ENCODE measurements at regions not wholly inside any gene's neighbourhood (a gene's known extent, or its start where the extent isn't known, plus 50 kb on each side); places are given as distances from the start of the nearest gene placed in this dataset.

- H4K20me1 ChIP-seq (ENCODE audit: insufficient read depth) = no peaks in the 10 kb centered on the region
- DNase-seq (ENCODE audit: low read depth, low spot score) (no peak), ATAC-seq (no peak)
- no peak overlapping the region for H3K27ac ChIP-seq (ENCODE audit: low read depth, low read length)
- no peaks in the 10 kb centered on the region for H3K36me3 ChIP-seq (ENCODE audit: control insufficient read depth in 1 of 2, insufficient read depth in 2 of 2, low read length in 2 of 2)
- ChIA-PET CTCF (no interaction called here), POLR2A (no interaction called here), RAD21 (ENCODE audit: low non-redundant PET in 1 of 2, low total read pairs in 2 of 2, uncharacterized antibody in 2 of 2, unreplicated experiment in 2 of 2) (no interaction called here)
- intact Hi-C loops (cut with micrococcal nuclease) = no loop called here
- H3K27me3 ChIP-seq (ENCODE audit: insufficient read depth, low read length) = no peaks in the 10 kb centered on the region
- H2AFZ ChIP-seq (ENCODE audit: low read depth, low read length, poor library complexity, severe bottlenecking) = no peak overlapping the region
- no peak overlapping the region for H3K9ac ChIP-seq (ENCODE audit: low read length)
- H3K4me2 ChIP-seq (ENCODE audit: low read length) = no peak overlapping the region
- no peak overlapping the region for H3K4me3 ChIP-seq (replicated peaks in 1 of 2; ENCODE audit: low read depth in 1 of 2, low read length in 2 of 2)
- no peaks in the 10 kb centered on the region for H3K9me3 ChIP-seq (ENCODE audit: control insufficient read depth in 1 of 2, insufficient read depth in 1 of 2, low read depth in 1 of 2, low read length in 2 of 2)
- BruUV-seq (replicated peaks) = no TSS peak
- H3K79me2 ChIP-seq (ENCODE audit: insufficient read depth, low read length) = no peaks in the 10 kb centered on the region
- no peaks in the 10 kb centered on the region for H3K4me1 ChIP-seq (ENCODE audit: control insufficient read depth in 1 of 2, insufficient read depth in 2 of 2, low read length in 2 of 2)
- no peaks in the 10 kb centered on the region for H3K9me2 ChIP-seq (ENCODE audit: insufficient read depth)
- TF ChIP-seq ELF1 (IDR thresholded peaks at IDR 0.05; ENCODE audit: borderline replicate concordance, low read depth) (no peak), REST (IDR thresholded peaks at IDR 0.05; ENCODE audit: low read depth) (no peak), CTCF (IDR thresholded peaks at IDR 0.05 in 2 of 3, conservative IDR thresholded peaks at IDR 0.05 in 1 of 3; ENCODE audit: borderline replicate concordance in 1 of 3, insufficient read depth in 1 of 3, low read depth in 2 of 3, low read length in 2 of 3) (no peak), SRF (IDR thresholded peaks at IDR 0.05; ENCODE audit: low read depth) (no peak), ZNF274 (IDR thresholded peaks at IDR 0.05; ENCODE audit: low read depth, low read length) (no peak), CBX3 (IDR thresholded peaks at IDR 0.05; ENCODE audit: low read depth) (no peak), TCF7L2 (IDR thresholded peaks at IDR 0.05; ENCODE audit: borderline replicate concordance, extremely low read depth, insufficient read depth, insufficient read length) (no peak), FOSL1 (IDR thresholded peaks at IDR 0.05; ENCODE audit: low read depth) (no peak), ZFX (IDR thresholded peaks at IDR 0.05) (no peak), EZH2 (IDR thresholded peaks at IDR 0.05) (no peak), SP1 (IDR thresholded peaks at IDR 0.05; ENCODE audit: low read depth) (no peak), YY1 (IDR thresholded peaks at IDR 0.05; ENCODE audit: extremely low read depth, insufficient replicate concordance, low read depth, low read length) (no peak), POLR2A (IDR thresholded peaks at IDR 0.05; ENCODE audit: borderline replicate concordance, extremely low read depth, insufficient read depth, insufficient read length) (no peak), JUND (IDR thresholded peaks at IDR 0.05) (no peak), ZBTB33 (IDR thresholded peaks at IDR 0.05; ENCODE audit: extremely low read depth, insufficient replicate concordance, low read length) (no peak), RAD21 (IDR thresholded peaks at IDR 0.05; ENCODE audit: low read depth) (no peak)
Observed at GRCh38 chr2:150152230-150152629, 335.2 kb downstream of the RND3 start.
